ENCODE measurements at regions not wholly inside any gene's neighbourhood (a gene's known extent, or its start where the extent isn't known, plus 50 kb on each side); places are given as distances from the start of the nearest gene placed in this dataset.
A peak's percentile ranks its signal among the peaks of the same experiment; 100 is the strongest.

DNA sequence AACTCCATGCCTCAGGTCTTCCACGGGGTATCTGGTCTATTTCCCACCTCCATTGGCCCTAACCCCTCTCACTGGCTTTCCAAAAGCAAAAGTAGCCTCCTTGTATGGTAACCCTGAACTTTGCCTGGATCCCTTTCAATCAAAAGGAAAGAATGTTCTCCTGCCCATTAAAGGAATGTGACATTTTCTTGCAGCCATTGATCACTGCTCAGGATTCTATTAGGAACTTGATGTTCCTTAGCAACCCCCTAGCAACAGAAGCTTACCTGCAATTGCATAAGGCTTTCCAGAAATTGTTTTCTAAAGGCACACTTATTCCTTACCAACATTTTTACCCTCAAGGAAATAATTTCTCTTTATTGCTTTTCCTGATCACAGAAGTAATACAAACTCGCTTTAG, 91.4 kb upstream of the AGAP1 start:
- Histone ChIP-seq H3K79me2 (replicated peaks; ENCODE audit: insufficient read depth) (no peaks in the 10 kb centered on the region), H2AFZ (no peak overlapping the region), H3K27me3 (ENCODE audit: insufficient read depth) (no peaks in the 10 kb centered on the region), H3K36me3 (ENCODE audit: insufficient read depth) (0 out of 2 replicates have a peak, but pooled peaks cover 4% of the 10 kb centered on the region), H3K4me2 (no peak overlapping the region), H3K4me1 (ENCODE audit: insufficient read depth) (0 out of 2 replicates have a peak, but pooled peaks cover 5% of the 10 kb centered on the region), H4K20me1 (replicated peaks; ENCODE audit: insufficient read depth) (no peaks in the 10 kb centered on the region), H3K9me2 (ENCODE audit: insufficient read depth) (peaks cover 9% of the 10 kb centered on the region; the same call in 1 of the 2 replicates), H3K4me3 (no peak overlapping the region), H3K27ac (ENCODE audit: low read depth) (no peak overlapping the region), H3F3A (replicated peaks; ENCODE audit: low read depth) (no peaks in the 10 kb centered on the region)
- TF ChIP-seq STAT1 (IDR thresholded peaks at IDR 0.05; ENCODE audit: unreplicated experiment) (no peak), REST (IDR thresholded peaks at IDR 0.05; ENCODE audit: unreplicated experiment) (no peak), ZNF114 (CRISPR knock-in tag; IDR thresholded peaks at IDR 0.05) (no peak), NANOG (IDR thresholded peaks at IDR 0.05; ENCODE audit: borderline replicate concordance) (no peak), CREB1 (CRISPR knock-in tag; IDR thresholded peaks at IDR 0.05; ENCODE audit: low read depth) (no peak), ZNF331 (CRISPR knock-in tag; IDR thresholded peaks at IDR 0.05; ENCODE audit: low read depth) (no peak), JUNB (IDR thresholded peaks at IDR 0.05; ENCODE audit: unreplicated experiment) (no peak), EZH2phosphoT487 (IDR thresholded peaks at IDR 0.05; ENCODE audit: unreplicated experiment) (no peak), EZH2 (IDR thresholded peaks at IDR 0.05; ENCODE audit: low read depth, unreplicated experiment) (no peak)
- TF ChIP-seq, protein P1, sequence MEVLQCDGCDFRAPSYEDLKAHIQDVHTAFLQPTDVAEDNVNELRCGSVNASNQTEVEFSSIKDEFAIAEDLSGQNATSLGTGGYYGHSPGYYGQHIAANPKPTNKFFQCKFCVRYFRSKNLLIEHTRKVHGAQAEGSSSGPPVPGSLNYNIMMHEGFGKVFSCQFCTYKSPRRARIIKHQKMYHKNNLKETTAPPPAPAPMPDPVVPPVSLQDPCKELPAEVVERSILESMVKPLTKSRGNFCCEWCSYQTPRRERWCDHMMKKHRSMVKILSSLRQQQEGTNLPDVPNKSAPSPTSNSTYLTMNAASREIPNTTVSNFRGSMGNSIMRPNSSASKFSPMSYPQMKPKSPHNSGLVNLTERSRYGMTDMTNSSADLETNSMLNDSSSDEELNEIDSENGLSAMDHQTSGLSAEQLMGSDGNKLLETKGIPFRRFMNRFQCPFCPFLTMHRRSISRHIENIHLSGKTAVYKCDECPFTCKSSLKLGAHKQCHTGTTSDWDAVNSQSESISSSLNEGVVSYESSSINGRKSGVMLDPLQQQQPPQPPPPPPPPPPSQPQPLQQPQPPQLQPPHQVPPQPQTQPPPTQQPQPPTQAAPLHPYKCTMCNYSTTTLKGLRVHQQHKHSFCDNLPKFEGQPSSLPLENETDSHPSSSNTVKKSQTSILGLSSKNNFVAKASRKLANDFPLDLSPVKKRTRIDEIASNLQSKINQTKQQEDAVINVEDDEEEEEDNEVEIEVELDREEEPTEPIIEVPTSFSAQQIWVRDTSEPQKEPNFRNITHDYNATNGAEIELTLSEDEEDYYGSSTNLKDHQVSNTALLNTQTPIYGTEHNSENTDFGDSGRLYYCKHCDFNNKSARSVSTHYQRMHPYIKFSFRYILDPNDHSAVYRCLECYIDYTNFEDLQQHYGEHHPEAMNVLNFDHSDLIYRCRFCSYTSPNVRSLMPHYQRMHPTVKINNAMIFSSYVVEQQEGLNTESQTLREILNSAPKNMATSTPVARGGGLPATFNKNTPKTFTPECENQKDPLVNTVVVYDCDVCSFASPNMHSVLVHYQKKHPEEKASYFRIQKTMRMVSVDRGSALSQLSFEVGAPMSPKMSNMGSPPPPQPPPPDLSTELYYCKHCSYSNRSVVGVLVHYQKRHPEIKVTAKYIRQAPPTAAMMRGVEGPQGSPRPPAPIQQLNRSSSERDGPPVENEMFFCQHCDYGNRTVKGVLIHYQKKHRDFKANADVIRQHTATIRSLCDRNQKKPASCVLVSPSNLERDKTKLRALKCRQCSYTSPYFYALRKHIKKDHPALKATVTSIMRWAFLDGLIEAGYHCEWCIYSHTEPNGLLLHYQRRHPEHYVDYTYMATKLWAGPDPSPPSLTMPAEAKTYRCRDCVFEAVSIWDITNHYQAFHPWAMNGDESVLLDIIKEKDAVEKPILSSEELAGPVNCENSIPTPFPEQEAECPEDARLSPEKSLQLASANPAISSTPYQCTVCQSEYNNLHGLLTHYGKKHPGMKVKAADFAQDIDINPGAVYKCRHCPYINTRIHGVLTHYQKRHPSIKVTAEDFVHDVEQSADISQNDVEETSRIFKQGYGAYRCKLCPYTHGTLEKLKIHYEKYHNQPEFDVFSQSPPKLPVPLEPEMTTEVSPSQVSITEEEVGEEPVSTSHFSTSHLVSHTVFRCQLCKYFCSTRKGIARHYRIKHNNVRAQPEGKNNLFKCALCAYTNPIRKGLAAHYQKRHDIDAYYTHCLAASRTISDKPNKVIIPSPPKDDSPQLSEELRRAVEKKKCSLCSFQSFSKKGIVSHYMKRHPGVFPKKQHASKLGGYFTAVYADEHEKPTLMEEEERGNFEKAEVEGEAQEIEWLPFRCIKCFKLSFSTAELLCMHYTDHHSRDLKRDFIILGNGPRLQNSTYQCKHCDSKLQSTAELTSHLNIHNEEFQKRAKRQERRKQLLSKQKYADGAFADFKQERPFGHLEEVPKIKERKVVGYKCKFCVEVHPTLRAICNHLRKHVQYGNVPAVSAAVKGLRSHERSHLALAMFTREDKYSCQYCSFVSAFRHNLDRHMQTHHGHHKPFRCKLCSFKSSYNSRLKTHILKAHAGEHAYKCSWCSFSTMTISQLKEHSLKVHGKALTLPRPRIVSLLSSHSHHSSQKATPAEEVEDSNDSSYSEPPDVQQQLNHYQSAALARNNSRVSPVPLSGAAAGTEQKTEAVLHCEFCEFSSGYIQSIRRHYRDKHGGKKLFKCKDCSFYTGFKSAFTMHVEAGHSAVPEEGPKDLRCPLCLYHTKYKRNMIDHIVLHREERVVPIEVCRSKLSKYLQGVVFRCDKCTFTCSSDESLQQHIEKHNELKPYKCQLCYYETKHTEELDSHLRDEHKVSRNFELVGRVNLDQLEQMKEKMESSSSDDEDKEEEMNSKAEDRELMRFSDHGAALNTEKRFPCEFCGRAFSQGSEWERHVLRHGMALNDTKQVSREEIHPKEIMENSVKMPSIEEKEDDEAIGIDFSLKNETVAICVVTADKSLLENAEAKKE (CRISPR knock-in tag; IDR thresholded peaks at IDR 0.05) = no peak
- TF ChIP-seq, protein P2, sequence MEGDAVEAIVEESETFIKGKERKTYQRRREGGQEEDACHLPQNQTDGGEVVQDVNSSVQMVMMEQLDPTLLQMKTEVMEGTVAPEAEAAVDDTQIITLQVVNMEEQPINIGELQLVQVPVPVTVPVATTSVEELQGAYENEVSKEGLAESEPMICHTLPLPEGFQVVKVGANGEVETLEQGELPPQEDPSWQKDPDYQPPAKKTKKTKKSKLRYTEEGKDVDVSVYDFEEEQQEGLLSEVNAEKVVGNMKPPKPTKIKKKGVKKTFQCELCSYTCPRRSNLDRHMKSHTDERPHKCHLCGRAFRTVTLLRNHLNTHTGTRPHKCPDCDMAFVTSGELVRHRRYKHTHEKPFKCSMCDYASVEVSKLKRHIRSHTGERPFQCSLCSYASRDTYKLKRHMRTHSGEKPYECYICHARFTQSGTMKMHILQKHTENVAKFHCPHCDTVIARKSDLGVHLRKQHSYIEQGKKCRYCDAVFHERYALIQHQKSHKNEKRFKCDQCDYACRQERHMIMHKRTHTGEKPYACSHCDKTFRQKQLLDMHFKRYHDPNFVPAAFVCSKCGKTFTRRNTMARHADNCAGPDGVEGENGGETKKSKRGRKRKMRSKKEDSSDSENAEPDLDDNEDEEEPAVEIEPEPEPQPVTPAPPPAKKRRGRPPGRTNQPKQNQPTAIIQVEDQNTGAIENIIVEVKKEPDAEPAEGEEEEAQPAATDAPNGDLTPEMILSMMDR (conservative IDR thresholded peaks at IDR 0.05; ENCODE audit: low read depth in 2 of 2) = no peak
- ATAC-seq = peak; percentile 25; the same call in 1 of the 3 replicates
- Mint-ChIP-seq H3K4me3 (no peak overlapping the region), H3K27me3 (ENCODE audit: insufficient read depth, low read depth, poor library complexity) (peaks cover under 1% of the 10 kb centered on the region), H3K4me1 (peaks cover 14% of the 10 kb centered on the region), H3K9me3 (peaks cover 31% of the 10 kb centered on the region), H3K36me3 (ENCODE audit: low read depth) (peaks cover 23% of the 10 kb centered on the region), H3K27ac (no peak overlapping the region; the same call in 1 of the 2 replicates)
- DNase-seq (ENCODE audit: low spot score) = peak; percentile 46

Measured in GM23338 (cell line).